H1 (cell line): ENCODE measurements at regions not wholly inside any gene's neighbourhood (a gene's known extent, or its start where the extent isn't known, plus 50 kb on each side); places are given as distances from the start of the nearest gene placed in this dataset.

Experiments
- CEBPB ChIP-seq: IDR thresholded peaks from 2 replicates; pipeline ENCODE4 v1.6.1; 2012; ENCODE audit warnings: low read depth, low read length
- KDM1A ChIP-seq: fragments of 200-600, 300-600 bp; sonication (generic); IDR thresholded peaks from 2 replicates; pipeline ENCODE4 v1.7.1; 2016; ENCODE audit warnings: mild to moderate bottlenecking, low read length, borderline replicate concordance
- MAX ChIP-seq: IDR thresholded peaks from 2 replicates; pipeline ENCODE4 v1.6.1; 2012; ENCODE audit warnings: inconsistent platforms
- SRF ChIP-seq: IDR thresholded peaks from 2 replicates; pipeline ENCODE4 v1.6.1; 2011; ENCODE audit warnings: mild to moderate bottlenecking, low read depth, low read length, moderate library complexity

DNA sequence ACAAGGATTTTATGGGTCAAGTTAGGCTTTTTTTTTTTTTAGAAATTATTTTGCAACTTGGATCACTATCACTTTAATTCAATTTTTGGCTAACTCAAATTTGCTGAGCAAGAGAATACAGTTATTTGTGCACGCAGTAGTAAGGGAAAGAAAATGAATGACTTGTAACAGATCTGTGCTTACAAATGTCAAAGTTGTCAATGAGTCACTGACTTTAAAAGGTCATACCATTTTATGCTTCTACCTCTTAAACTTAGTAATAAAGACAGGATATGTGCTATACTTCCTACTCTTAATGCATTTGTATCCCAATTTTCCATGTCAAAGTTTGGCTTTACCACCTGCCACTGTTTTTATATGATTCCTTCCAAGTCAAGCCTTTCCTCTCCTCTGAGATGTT, 131.1 kb upstream of the FBXO33 start:
- TF ChIP-seq CEBPB (no peak), MAX (no peak), KDM1A (no peak), SRF (no peak)
